NCI-H187 (cell line): ENCODE measurements at regions not wholly inside any gene's neighbourhood (a gene's known extent, or its start where the extent isn't known, plus 50 kb on each side); places are given as distances from the start of the nearest gene placed in this dataset.

Experiments
- DNase-seq, 2 experiments: peaks; one replicate each; lab custom pipeline; 2025; lab: John Stamatoyannopoulos, UW

DNA sequence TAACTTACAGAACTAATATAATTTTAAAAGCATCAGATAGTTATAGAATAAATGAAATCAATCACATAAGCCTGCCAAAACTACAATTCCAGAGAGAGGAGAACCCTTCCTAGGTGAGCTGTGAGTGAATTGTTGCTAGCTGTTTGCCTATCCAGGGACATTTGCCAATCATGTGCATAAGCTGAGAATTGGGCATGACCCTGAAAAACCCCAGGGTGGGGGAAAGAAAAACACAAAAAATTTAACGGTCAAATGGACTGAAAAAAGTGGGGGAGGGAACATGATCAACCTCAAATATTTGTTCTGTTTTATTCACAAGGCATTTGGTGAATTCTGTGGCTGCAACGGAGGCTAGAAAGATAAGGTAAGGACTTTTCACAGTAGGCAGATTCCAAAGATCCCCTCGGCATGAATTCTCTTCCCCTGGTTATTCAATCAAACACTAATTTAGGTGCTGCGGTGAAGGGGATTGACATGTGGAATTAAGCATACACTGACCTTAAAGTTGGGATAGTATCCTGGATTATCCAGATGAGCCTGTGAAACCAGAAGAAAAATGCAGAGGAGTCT is 203.9 kb upstream of the RGPD4 start:
- no peak for DNase-seq

DNA sequence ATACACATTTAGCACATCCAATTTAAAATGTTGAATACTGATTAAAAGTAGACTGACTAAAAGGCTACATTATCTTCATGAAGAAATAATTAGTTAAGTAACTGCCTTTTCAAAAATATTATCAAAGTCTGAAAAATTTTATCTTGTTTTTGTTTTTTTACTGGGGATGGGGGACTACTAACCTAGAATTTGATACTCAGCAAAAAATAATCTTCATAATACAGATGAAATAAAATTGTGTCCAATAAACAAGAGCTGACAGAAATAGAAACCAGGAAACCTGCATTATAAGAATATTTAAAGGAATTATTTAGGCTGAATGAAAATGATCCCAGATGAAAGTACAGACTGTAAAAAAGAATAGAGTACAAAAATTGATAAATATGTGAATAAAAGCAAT is 200.7 kb upstream of the RGPD4 start:
- DNase-seq = no peak

DNA sequence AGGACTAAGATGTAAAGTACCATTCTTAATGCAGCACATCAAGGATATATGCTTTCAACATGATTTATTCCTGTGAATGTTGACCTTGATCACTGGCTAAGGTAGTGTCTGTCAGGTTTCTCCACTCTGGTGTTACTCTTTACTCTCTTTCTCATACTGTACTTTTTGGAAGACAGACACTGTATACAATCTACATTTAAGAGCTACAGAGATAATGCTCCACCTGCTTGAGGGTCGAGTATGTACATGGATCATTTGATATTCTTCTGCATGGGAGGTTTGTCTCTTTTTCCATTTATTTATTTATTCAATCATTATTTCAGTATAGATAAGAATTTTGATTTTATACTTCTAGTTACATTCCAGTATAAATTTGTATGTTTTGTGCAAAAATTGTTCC is 199.5 kb upstream of the RGPD4 start:
- DNase-seq = no peak

DNA sequence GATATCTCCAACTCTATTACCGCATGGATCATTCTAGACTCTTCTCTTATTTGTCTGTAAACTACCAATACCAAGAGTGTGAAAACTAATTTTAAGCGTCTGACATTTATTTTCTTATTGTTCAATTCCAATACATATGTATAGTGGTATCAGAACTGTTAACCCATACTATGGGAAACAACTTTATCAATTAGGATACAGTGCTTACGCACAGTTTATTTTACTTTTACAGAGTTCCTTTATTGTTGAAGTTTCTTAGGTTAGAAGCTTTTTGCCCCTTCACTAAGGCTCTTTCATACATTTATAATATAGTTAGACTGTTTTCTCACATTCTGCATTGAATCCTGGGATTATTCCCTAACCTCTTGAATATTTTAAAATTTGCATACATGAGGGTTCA is 198.8 kb upstream of the RGPD4 start:
- DNase-seq = no peak

DNA sequence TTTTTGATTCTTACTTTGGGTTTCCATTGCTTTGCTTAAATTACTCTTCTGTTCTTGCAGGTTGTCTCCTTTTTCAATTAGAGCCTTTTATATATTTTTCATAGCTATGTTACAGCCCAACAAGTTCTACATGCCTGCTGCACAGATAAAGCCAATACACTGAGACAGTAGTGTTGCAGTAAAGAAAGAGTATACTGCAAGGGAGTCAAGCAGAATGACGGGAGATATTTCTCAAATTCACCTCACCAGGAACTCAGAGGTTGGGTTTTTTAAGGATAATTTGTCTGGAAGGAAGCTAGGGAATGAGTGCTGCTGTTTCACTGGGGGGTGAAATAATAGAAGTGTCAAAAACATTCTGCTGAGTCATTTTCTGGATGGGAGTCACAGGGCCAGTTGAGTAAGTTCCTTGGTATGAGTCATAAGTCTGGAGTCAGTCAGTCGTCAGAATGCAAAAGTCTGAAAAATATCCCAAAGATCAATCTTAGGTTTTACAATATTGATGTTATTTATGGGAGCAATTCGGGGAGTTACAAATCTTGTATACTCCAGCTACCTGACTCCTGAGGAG is 193.0 kb upstream of the RGPD4 start:
- no peak for DNase-seq

DNA sequence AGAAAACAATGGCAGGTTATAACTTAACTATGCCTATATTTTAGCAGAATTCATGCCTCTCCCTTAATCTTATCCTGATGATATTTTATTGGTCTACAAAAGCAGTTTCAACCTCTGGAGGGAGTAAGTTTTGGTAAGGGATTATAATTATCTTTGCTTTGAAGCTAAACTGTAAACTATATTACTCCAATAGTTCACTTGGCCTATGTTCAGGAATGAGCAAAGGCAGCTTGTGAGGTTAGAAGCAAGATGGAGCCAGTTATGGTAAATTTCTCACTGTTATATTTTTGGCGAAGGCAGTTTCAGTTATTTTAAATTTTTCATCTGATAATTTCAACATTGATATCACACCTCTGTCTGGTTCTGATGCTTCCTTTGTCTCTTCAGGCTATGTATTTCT is 192.5 kb upstream of the RGPD4 start:
- DNase-seq = no peak

DNA sequence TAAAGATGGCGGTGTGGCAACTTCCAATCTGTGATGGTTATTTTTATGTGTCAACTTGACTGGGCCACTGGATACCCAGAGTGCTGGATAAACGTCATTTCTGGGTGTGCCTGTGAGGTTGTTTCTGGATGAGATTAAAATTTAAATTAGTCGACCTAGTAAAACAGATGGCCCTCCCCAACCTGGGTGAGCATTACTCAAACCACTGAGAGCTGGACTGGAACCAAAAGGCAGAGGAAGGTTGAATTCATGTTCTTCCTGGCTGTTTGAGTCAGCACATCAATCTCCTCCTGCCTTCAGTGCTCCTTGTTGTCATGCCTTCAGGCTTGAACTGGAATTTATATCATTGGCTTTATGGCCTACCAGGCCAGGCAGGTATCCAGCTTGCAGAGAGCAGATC is 190.8 kb upstream of the RGPD4 start:
- no peak for DNase-seq

DNA sequence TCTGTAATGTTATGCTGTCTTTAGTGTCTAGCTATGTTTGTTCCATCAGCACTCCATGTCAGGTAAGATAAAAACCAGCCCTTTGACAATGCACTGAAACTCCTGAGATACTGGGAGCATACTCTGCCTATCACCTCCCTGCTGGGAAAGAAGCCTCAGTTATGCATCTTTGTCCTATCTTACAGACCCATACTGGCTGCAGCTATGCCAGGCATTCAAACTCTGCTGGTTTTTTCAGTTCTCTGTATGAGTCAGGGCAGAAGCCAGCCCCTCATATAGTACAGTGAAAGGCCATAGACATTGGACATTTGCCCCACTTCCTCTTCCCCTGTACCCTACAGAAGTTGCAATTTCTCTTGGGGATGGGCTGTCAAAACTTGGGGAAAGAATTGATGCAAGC is 181.1 kb upstream of the RGPD4 start:
- DNase-seq = no peak

DNA sequence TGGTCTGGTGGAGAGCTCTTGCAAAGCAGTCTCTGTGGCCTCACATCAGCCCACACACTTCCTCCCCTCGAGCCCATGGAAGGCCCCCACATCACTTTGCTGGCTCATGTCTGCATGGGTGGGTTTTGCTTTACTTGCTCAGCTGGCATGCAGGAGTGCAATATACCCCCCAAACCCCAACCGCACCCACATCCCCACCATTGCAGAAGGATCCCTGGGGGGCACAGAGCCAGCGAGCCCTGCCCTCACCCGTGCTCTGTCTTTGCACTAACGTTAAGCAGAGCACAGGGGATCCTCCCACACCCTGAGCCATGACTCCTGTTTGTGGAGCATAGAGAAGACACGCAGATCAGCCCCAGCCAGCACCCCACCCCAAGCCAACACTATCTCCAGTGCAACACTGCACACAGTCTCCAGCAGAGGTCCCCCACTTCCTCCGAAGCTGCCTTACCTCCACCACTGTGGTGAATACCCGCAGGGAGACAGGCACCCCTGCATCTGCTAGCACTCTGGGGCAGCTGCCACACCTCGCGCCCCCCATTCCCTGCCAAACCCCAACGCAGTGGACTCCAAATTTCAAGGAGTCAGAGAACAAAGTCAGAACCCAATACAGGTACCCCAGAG is 177.8 kb upstream of the RGPD4 start:
- DNase-seq = no peak

DNA sequence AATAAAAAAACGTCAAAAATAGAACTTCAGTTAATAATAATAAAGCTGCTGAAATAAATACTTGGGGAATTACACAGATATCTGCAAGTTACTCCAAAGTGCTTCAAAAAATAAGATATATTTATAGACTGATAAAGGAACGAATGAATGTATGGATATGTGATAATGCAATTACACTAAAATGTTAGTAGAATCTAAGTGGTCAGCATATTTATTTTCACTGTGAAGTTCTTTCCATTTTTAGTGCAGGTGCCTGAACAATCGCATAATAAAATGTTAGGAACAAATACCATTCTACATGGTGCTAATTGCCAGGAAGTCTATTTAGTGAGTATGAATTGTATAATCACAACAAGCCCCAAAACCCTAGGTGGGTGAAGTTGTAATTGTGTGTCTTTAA is 169.6 kb upstream of the RGPD4 start:
- no peak for DNase-seq

DNA sequence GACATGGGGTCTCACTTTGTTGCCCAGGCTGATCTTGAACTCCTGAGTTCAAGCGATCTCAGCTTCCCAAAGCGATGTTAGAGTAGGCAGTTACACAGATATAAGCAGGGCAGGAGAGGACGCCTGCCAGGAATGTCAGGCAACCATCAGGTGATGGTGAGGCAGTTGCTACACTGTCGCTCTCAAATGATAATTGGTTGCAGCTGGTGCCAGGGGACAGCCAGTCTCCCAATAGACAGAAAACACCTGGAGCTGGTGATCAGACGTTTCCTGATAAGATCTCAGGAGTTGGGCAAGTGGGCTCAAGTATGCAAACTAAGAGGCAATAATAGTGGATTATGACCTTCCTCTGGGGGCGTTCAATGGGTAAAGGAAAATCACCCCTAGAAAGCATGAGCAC is 163.1 kb upstream of the RGPD4 start:
- no peak for DNase-seq

DNA sequence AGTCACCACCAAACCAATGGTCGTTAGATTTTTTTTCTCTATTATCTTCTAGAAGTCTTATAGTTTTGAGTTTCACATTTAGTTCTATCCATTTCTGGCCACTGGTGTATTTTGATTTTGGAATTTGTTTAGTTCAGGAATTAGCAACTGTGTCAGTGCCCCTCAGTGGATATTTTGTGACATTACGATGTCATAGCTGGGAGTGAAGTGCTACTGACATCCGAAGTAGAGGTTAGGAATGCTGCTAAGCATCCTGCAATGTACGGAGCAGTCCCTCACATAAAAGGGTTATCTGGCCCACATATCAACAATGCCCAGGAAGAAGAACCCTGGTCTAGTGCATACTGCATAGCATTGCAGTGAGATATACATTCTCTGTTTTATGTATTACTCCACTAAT is 157.4 kb upstream of the RGPD4 start:
- no peak for DNase-seq

DNA sequence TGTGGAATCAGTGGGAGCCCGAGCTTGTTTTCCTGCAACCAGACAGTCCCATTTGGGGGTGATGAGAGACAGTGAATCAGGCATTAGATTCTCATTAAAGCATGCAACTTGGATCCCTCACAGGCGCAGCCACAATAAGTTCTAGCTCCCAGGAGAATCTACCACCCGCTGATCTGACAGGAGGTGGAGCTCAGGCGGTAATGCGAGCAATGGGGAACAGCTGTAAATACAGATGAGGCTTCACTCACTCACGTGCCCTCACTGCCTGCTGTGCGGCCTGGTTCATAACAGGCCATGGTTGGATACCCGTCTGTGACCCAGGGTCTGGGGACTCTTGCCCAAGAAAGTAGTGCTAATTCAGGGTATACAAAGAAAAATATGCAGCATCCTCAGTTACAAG is 144.8 kb upstream of the RGPD4 start:
- no peak for DNase-seq

DNA sequence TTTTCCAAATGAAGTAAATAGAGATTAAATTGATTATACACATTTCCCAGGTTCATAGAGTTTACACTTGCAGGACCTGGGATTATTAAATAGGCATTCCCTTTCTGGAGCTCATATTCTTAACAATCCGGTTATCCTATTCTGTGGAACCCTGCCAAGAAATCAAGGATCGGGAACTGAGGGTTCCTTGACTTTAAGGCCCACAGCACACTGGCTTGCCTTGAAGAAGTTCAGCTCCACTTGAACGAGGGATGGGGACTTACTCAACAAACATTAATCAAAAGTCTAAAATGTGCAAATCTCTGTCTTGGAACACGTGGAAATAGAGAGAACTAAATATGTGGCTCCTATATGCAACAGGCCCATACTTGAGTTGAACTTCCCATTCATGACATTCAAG is 142.3 kb upstream of the RGPD4 start:
- no peak for DNase-seq

DNA sequence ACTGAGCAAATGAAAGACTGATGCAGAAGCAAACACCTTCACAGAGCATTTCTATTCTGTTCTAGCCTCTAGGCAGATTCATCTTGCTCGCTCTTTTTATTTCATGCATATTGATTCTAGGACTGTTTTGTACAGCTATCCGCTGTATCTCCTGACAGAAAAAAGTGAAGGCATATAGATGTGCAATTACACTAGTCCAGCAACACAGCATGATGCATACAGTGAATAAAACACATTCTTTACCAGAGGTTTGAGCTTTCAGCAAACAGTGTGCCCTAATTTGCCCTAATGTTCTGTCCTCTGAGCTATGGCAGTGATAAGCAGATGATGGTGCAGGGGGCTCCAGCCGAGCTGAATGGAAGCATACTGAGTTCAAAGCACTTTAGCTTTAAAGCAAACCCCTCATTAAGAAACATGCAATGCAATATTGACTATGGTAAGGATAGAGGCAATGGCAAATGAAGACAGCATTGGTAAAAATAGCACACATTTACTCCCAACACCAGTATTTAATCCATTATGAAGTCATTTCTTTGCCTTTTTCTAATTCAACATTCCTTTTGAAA is 141.2 kb upstream of the RGPD4 start:
- DNase-seq = no peak

DNA sequence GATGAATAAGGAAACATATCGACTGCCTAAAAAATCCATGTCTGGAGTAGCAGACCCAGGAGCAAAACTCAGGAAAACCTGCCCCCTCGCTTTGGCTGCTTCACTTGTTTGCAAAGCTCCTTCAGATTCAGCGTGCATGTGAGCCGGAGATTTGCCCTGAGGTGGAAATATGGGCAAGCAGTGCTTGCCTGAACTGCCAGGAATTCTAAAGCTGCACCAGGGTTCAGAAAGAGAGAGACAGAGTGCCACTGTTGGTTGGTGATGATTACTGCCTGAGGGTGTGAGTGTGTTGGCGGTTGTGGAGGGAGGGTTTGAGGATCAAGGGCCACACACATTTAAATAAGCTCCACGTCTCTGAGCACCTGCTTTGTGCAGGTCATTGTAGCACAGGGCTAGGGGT is 139.6 kb upstream of the RGPD4 start:
- no peak for DNase-seq

DNA sequence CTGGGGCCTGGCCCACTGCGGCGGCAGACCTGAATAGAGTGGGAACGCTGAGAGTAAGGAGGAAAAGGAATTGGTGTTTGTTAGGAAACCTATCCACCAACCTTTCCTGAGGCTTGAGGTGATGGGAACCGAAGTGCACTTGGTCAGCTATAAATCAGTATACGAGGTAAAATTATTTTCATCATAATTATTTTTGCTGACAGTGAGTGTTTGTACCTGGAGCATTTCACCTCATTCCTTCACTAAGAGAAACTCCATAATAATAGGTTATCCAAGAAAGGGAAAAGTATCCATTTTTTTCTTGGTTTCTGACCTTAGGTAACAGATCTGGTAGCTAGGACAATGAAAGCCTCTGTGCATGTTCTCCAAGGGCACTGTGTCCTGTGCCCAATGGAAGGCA is 138.6 kb upstream of the RGPD4 start:
- DNase-seq = no peak

DNA sequence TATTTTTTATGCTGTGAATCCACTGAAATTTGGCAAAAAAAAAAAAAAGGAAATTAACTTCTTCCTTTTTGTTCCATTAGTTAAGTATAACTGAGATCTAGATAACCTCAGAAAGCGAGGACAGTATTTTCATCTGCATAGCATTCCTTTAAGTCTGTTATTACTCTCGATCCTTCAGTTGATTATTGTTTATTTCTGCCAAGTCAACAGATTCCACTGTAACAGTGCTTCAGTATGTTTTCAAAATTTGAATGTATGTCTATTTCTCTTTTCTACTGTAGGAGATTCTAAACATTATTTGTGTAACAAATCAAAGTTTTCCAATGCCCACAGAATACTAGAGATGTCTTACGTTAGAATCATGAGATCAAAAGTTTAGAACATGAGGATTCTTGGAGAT is 133.1 kb upstream of the RGPD4 start:
- no peak for DNase-seq

DNA sequence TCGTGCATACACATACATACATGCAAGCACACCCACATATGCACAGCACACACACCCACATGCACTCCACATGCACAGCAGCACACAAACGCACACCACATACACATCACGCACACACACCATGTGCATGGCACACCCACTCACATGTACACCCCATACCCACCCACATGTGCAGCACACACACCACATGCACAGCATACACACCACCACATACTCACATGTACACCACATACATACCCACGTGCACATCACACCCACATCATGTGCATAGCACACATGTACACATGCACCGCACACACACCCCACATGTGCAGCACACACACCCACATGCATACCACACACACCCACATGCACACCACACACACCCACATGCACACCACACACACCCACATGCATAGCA is 132.0 kb upstream of the RGPD4 start:
- no peak for DNase-seq

DNA sequence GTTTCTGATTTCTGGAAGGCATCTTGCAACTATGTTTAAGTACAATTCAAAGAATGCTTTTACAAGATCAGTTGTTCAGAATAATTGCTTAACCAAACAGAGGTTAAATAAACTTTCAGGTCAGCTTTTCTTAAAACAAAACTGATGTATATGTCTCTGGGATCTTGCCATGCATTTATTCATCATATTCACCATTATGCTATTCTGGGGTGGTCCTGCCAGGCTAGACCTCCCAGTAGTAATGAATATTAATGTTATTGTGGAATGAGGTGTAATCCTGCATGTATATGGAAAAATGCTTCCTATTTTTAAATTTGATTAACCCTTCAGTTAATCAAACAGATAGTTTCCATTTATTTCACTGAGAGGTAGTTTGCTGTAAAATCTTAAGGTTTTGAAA is 129.3 kb upstream of the RGPD4 start:
- no peak for DNase-seq

DNA sequence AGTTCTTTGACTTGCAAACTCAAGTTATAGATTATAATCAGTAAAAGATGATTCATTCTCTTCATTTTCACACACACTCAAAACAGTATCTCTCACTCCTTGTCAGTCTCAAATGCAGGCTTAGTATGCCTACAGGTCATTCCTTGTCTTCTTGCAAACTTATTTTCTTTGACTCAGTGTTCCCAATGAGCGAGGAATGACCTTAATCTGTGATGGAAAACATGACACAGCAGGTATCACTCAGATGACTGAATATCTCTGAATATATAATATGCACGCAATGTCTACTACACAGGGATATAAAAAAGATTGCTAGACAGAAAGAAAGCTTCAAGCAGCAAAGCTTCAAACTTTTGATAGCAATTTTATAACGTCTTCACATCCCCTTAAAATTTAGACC is 127.8 kb upstream of the RGPD4 start:
- no peak for DNase-seq

DNA sequence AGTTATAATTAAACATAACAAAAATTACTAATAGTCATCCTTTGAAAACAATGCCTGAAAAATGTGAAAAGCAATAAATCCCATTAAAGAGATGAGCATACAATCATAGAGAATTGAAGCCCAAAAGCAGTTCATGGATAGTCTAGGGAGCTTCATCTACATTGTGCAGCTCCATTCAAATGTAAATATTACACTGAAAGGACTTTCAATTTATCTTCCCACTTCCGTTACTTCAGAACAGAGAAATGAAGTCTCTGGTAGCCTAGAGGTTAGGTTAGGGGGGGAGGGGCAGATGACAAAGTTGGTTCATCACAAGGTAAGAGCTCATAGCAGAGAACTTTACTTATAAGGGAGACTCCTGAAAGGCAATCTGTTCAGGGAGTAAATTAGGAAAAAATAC is 126.6 kb upstream of the RGPD4 start:
- no peak for DNase-seq

DNA sequence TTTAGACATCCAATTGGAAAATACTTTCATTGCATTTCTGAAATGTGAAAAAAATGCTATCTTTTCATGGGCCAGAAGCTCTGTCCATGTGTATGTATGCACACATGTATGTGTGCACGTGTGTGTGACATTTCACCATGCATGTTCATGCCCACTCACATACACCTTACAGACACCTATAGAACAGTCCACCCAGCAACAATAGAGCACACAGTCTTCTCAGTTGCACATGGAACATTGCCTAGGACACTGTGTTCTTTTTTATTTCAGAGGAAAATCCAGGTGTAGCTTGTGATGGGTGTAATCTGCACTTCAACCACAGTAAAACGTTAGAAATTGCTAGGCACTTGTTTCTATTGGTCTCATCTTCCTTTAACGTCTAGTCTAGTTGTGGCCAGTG is 114.8 kb upstream of the RGPD4 start:
- DNase-seq = no peak

DNA sequence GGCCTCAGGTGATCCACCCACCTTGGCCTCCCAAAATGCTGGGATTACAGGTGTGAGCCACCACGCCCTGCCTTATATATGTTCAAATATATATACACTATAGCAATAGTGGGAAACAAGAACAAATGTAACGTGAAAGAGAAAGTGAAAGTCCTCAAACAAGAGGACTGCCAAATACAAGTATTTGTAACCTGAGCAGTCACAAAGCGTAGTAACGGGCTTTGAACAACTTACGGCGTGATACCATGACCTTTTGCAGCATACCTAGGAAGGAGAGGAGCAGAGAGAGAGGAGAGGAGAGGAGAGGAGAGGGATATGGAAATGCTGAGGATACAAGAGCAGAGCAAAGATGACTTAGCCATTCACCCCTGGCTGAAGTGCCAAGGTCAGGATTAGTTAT is 113.8 kb upstream of the RGPD4 start:
- no peak for DNase-seq
